HCT116 (cell line): ENCODE measurements at regions not wholly inside any gene's neighbourhood (a gene's known extent, or its start where the extent isn't known, plus 50 kb on each side); places are given as distances from the start of the nearest gene placed in this dataset.

Source experiments
- ATAC-seq: fragments of 200-7000 bp; cut with Tn5 transposase; 2 replicates; pipeline ENCODE4 v1.9.1; 2020; ENCODE audit warnings: mild to moderate bottlenecking, moderate library complexity
- BruUV-seq: library from RNA; stranded (reverse); fragments of 400-500 nt; replicated peaks from 2 replicates; lab custom pipeline; 2021; lab: Mats Ljungman, UMichigan
- CTCF ChIA-PET: fragments of 300-600 bp; sonication (Branson Sonifier 250); formaldehyde crosslinking; loops from one replicate; lab custom pipeline; 2021; ENCODE audit warnings: antibody characterized with exemption; lab: Charles Lee
- POLR2A ChIA-PET: fragments of 300-600, 350-600 bp; sonication (Branson Sonifier 250); formaldehyde crosslinking; loops from one replicate; lab custom pipeline; 2021; ENCODE audit warnings: antibody characterized with exemption; lab: Charles Lee
- RAD21 ChIA-PET, 2 experiments: fragments of 300-600 bp; sonication (Branson Sonifier 250); formaldehyde crosslinking; loops; one replicate each; lab custom pipeline; 2023; ENCODE audit warnings: low total read pairs in 2 of 2; ENCODE audit not compliant: uncharacterized antibody in 2 of 2, unreplicated experiment in 2 of 2, low non-redundant PET in 1 of 2; lab: Charles Lee
- DNase-seq: peaks from one replicate; pipeline ENCODE4 v3.0.0-alpha.2; 2010; ENCODE audit warnings: low read depth, low spot score
- H2AFZ ChIP-seq: fragments of 200-600 bp; shearing (Covaris generic), sonication (generic); 2 replicates; pipeline ENCODE4 v1.6.1; 2017; ENCODE audit warnings: low read depth, mixed run types, mixed read lengths, antibody characterized with exemption, low read length; ENCODE audit not compliant: poor library complexity, severe bottlenecking
- H3K27ac ChIP-seq: 2 replicates; pipeline ENCODE4 v1.5.1; 2012; ENCODE audit warnings: low read depth, low read length
- H3K27me3 ChIP-seq: fragments of 200-600 bp; sonication (generic); 2 replicates; pipeline ENCODE4 v1.6.1; 2016; ENCODE audit warnings: mixed run types, low read length, mixed read lengths; ENCODE audit not compliant: insufficient read depth
- H3K36me3 ChIP-seq, 2 experiments: fragments of 200-500 bp in 1 of 2; fragments of 200-600 bp in 1 of 2; sonication (Bioruptor generic) in 1 of 2; sonication (generic) in 1 of 2; 2 replicates each; pipeline versions ENCODE4 v1.5.1 to v1.6.1; 2014 to 2016; ENCODE audit warnings: low read length in 2 of 2, inconsistent platforms in 1 of 2, mixed read lengths in 1 of 2, mixed run types in 1 of 2; ENCODE audit not compliant: insufficient read depth in 2 of 2, control insufficient read depth in 1 of 2
- H3K4me1 ChIP-seq, 2 experiments: fragments of 200-600 bp in 1 of 2; sonication (generic) in 1 of 2; 2 replicates each; pipeline versions ENCODE4 v1.5.1 to v1.6.1; 2012 to 2017; ENCODE audit warnings: low read length in 2 of 2, inconsistent platforms in 1 of 2, mild to moderate bottlenecking in 1 of 2, mixed read lengths in 1 of 2, mixed run types in 1 of 2, moderate library complexity in 1 of 2; ENCODE audit not compliant: insufficient read depth in 2 of 2, control insufficient read depth in 1 of 2
- H3K4me2 ChIP-seq: fragments of 200-600 bp; sonication (generic); 2 replicates; pipeline ENCODE4 v1.6.1; 2017; ENCODE audit warnings: mixed run types, low read length, mixed read lengths
- H3K4me3 ChIP-seq, 2 experiments: fragments of 200-600 bp in 1 of 2; sonication (generic) in 1 of 2; replicated peaks in 1 of 2; 2 replicates each; pipeline ENCODE4 v1.5.1; 2011 to 2016; ENCODE audit warnings: low read length in 2 of 2, control low read depth in 1 of 2, low read depth in 1 of 2, mild to moderate bottlenecking in 1 of 2, mixed read lengths in 1 of 2, mixed run types in 1 of 2
- H3K79me2 ChIP-seq: fragments of 200-600 bp; sonication (generic); 2 replicates; pipeline ENCODE4 v1.6.1; 2017; ENCODE audit warnings: mild to moderate bottlenecking, mixed run types, low read length, moderate library complexity, mixed read lengths; ENCODE audit not compliant: insufficient read depth
- H3K9ac ChIP-seq: fragments of 200-600 bp; sonication (generic); 2 replicates; pipeline ENCODE4 v1.6.1; 2016; ENCODE audit warnings: low read length, mixed read lengths
- H3K9me2 ChIP-seq: fragments of 200-600 bp; sonication (generic), shearing (Covaris generic); 2 replicates; pipeline ENCODE4 v1.6.1; 2017; ENCODE audit warnings: mixed run types, mild to moderate bottlenecking, moderate library complexity; ENCODE audit not compliant: insufficient read depth
- H3K9me3 ChIP-seq, 2 experiments: fragments of 200-500 bp in 1 of 2; fragments of 200-600 bp in 1 of 2; sonication (Bioruptor generic) in 1 of 2; sonication (generic) in 1 of 2; 2 replicates each; pipeline ENCODE4 v1.6.1; 2014 to 2017; ENCODE audit warnings: low read length in 2 of 2, mixed read lengths in 2 of 2, inconsistent platforms in 1 of 2, low read depth in 1 of 2, mild to moderate bottlenecking in 1 of 2, mixed run types in 1 of 2, moderate library complexity in 1 of 2; ENCODE audit not compliant: control insufficient read depth in 1 of 2, insufficient read depth in 1 of 2
- H4K20me1 ChIP-seq: fragments of 200-600 bp; sonication (generic), shearing (Covaris generic); 2 replicates; pipeline ENCODE4 v1.6.1; 2017; ENCODE audit warnings: mixed run types, mild to moderate bottlenecking, moderate library complexity; ENCODE audit not compliant: insufficient read depth
- FOSL1 ChIP-seq: IDR thresholded peaks from 2 replicates; pipeline ENCODE4 v1.6.1; 2012; ENCODE audit warnings: low read depth
- POLR2A ChIP-seq: IDR thresholded peaks from 2 replicates; pipeline ENCODE4 v1.7.0; 2011; ENCODE audit warnings: borderline replicate concordance; ENCODE audit not compliant: insufficient read depth, insufficient read length; ENCODE audit errors: extremely low read depth
- RAD21 ChIP-seq: IDR thresholded peaks from 2 replicates; pipeline ENCODE4 v1.6.1; 2012; ENCODE audit warnings: low read depth, mild to moderate bottlenecking
- SP1 ChIP-seq: IDR thresholded peaks from 2 replicates; pipeline ENCODE4 v1.6.1; 2012; ENCODE audit warnings: low read depth
- TCF7L2 ChIP-seq: IDR thresholded peaks from 2 replicates; pipeline ENCODE4 v1.7.0; 2011; ENCODE audit warnings: borderline replicate concordance, inconsistent platforms; ENCODE audit not compliant: insufficient read depth, insufficient read length; ENCODE audit errors: extremely low read depth
- YY1 ChIP-seq: IDR thresholded peaks from 2 replicates; pipeline ENCODE4 v1.6.1; 2011; ENCODE audit warnings: low read length, low read depth, moderate library complexity, mild to moderate bottlenecking; ENCODE audit not compliant: insufficient replicate concordance; ENCODE audit errors: extremely low read depth
- ZBTB33 ChIP-seq: IDR thresholded peaks from 2 replicates; pipeline ENCODE4 v1.6.1; 2011; ENCODE audit warnings: mild to moderate bottlenecking, low read length, moderate library complexity; ENCODE audit not compliant: insufficient replicate concordance; ENCODE audit errors: extremely low read depth
- ZFX ChIP-seq: fragments of 450-650 bp; IDR thresholded peaks from 2 replicates; pipeline ENCODE4 v1.6.1; 2017
- intact Hi-C: fragments of 100-400 bp; cut with micrococcal nuclease; formaldehyde crosslinking; loops from 2 replicates; pipeline ENCODE4 v1.10.0; 2022
- TF ChIP-seq, protein P1 (sequence below), 3 experiments: fragments of 200-600 bp in 1 of 3; sonication (generic) in 1 of 3; IDR thresholded peaks in 2 of 3; conservative IDR thresholded peaks in 1 of 3; 2 replicates each; pipeline ENCODE4 v1.5.1; 2012 to 2017; ENCODE audit warnings: low read depth in 2 of 3, low read length in 2 of 3, antibody characterized with exemption in 1 of 3, borderline replicate concordance in 1 of 3, control low read depth in 1 of 3, mild to moderate bottlenecking in 1 of 3, mixed read lengths in 1 of 3, mixed run types in 1 of 3, moderate library complexity in 1 of 3; ENCODE audit not compliant: insufficient read depth in 1 of 3

DNA sequence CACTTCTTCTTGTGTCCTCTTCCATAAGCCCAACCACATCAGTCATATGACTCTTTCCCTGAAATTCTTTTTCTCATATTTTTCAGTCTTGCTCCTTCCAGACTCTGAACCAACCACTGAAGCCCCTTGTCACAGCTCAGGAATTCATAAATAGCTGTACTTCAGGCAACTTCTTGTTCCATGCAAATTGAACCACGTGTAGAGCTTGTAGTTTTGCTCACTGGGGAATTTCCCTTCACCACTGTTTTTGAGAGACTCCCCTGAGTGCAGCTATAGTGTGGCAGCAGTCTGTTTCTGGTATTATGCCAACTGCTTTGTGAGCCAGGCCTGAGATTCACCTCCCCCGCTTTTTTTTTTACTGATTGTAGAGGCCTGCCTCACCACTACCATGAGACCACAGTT, 150.3 kb upstream of the SPAG17 start:
- ChIA-PET POLR2A (no interaction called here), CTCF (no interaction called here), RAD21 (no interaction called here)
- Histone ChIP-seq H3K36me3 (no peaks in the 10 kb centered on the region), H4K20me1 (no peaks in the 10 kb centered on the region), H2AFZ (no peak overlapping the region), H3K27ac (no peak overlapping the region), H3K9me2 (no peaks in the 10 kb centered on the region), H3K4me1 (no peaks in the 10 kb centered on the region), H3K4me2 (no peak overlapping the region), H3K9ac (no peak overlapping the region), H3K4me3 (no peak overlapping the region), H3K79me2 (no peaks in the 10 kb centered on the region), H3K27me3 (no peaks in the 10 kb centered on the region)
- DNase-seq (no peak), ATAC-seq (no peak)
- BruUV-seq, result no TSS peak
- TF ChIP-seq, protein P1, sequence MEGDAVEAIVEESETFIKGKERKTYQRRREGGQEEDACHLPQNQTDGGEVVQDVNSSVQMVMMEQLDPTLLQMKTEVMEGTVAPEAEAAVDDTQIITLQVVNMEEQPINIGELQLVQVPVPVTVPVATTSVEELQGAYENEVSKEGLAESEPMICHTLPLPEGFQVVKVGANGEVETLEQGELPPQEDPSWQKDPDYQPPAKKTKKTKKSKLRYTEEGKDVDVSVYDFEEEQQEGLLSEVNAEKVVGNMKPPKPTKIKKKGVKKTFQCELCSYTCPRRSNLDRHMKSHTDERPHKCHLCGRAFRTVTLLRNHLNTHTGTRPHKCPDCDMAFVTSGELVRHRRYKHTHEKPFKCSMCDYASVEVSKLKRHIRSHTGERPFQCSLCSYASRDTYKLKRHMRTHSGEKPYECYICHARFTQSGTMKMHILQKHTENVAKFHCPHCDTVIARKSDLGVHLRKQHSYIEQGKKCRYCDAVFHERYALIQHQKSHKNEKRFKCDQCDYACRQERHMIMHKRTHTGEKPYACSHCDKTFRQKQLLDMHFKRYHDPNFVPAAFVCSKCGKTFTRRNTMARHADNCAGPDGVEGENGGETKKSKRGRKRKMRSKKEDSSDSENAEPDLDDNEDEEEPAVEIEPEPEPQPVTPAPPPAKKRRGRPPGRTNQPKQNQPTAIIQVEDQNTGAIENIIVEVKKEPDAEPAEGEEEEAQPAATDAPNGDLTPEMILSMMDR (IDR thresholded peaks at IDR 0.05 in 2 of 3, conservative IDR thresholded peaks at IDR 0.05 in 1 of 3; ENCODE audit: borderline replicate concordance in 1 of 3, insufficient read depth in 1 of 3, low read depth in 2 of 3, low read length in 2 of 3), result no peak
- no peak for TF ChIP-seq RAD21
- TF ChIP-seq TCF7L2, result no peak
- TF ChIP-seq SP1, result no peak
- no peak for TF ChIP-seq POLR2A
- no peak for TF ChIP-seq YY1
- TF ChIP-seq ZFX, result no peak
- TF ChIP-seq FOSL1, result no peak
- no peak for TF ChIP-seq ZBTB33
- TF ChIP-seq, all 23 proteins: peak for 0
- no peaks in the 10 kb centered on the region; a peak in 1 of 4 replicates for H3K9me3 ChIP-seq
- intact Hi-C loops, result no loop called here
